BLaER1 treated with 17β-estradiol and CSF1 and Interleukin-3, amounts not matched to agents 10 nM and 100 nM (cell line): ENCODE measurements at regions not wholly inside any gene's neighbourhood (a gene's known extent, or its start where the extent isn't known, plus 50 kb on each side); places are given as distances from the start of the nearest gene placed in this dataset.

Source experiments
- H3K27ac ChIP-seq, 11 experiments: shearing (Covaris generic); formaldehyde crosslinking; 2 replicates each; pipeline ENCODE4 v1.8.1; 2022
- H3K27me3 ChIP-seq, 11 experiments: shearing (Covaris generic); formaldehyde crosslinking; 2 replicates each; pipeline ENCODE4 v1.8.1; 2022
- H3K36me3 ChIP-seq, 11 experiments: shearing (Covaris generic); formaldehyde crosslinking; 2 replicates each; pipeline ENCODE4 v1.8.1; 2022
- H3K4me1 ChIP-seq, 10 experiments: shearing (Covaris generic); formaldehyde crosslinking; 2 replicates each; pipeline ENCODE4 v1.8.1; 2022
- H3K4me2 ChIP-seq, 11 experiments: shearing (Covaris generic); formaldehyde crosslinking; 2 replicates each; pipeline ENCODE4 v1.8.1; 2022
- H3K4me3 ChIP-seq, 10 experiments: shearing (Covaris generic); formaldehyde crosslinking; 2 replicates each; pipeline ENCODE4 v1.8.1; 2022
- H3K9ac ChIP-seq, 11 experiments: shearing (Covaris generic); formaldehyde crosslinking; 2 replicates each; pipeline ENCODE4 v1.8.1; 2022
- H3K9me3 ChIP-seq, 11 experiments: shearing (Covaris generic); formaldehyde crosslinking; replicated peaks in 1 of 11; 2 replicates each; pipeline ENCODE4 v1.8.1; 2022
- H4K20me1 ChIP-seq, 11 experiments: shearing (Covaris generic); formaldehyde crosslinking; 2 replicates each; pipeline ENCODE4 v1.8.1; 2022
- Cebpa-rat ChIP-seq, 11 experiments: shearing (Covaris generic); IDR thresholded peaks; 2 replicates each; pipeline ENCODE4 v1.8.1; 2022

- Histone ChIP-seq H3K36me3 (no peaks in the 10 kb centered on the region), H3K4me1 (peaks cover 0 to 28% (median 5%) of the 10 kb centered on the region in 10 experiments; a peak in 9 of 20 replicates), H3K27me3 (no peaks in the 10 kb centered on the region), H4K20me1 (no peaks in the 10 kb centered on the region), H3K9ac (no peak overlapping the region), H3K9me3 (peaks cover 0 to 10% (median 4%) of the 10 kb centered on the region in 11 experiments; a peak in 4 of 22 replicates), H3K4me2 (peak overlapping the region in 4 of 11 experiments; percentile 4 to 31 (median 20); a peak in 3 of 22 replicates), H3K27ac (no peak overlapping the region), H3K4me3 (no peak overlapping the region)
- no peak for TF ChIP-seq Cebpa-rat (IDR thresholded peaks at IDR 0.05)
Measured at GRCh38 chr10:22766693-22767092, 52.3 kb upstream of the PIP4K2A start.

GRCh38 chr10:22765660-22766547 lies 51.5 kb upstream of the PIP4K2A start:
- Histone ChIP-seq H4K20me1 (no peaks in the 10 kb centered on the region), H3K4me3 (no peak overlapping the region), H3K27me3 (no peaks in the 10 kb centered on the region), H3K9ac (no peak overlapping the region), H3K9me3 (peaks cover 0 to 8% (median 0%) of the 10 kb centered on the region in 11 experiments; a peak in 1 of 22 replicates), H3K27ac (no peak overlapping the region), H3K4me1 (peaks cover 0 to 28% (median 5%) of the 10 kb centered on the region in 10 experiments; a peak in 9 of 20 replicates), H3K4me2 (peak overlapping the region in 5 of 11 experiments; percentile 4 to 31 (median 13); a peak in 6 of 22 replicates), H3K36me3 (no peaks in the 10 kb centered on the region)
- TF ChIP-seq Cebpa-rat (IDR thresholded peaks at IDR 0.05), result no peak

GRCh38 chr10:22764639-22765038 lies 50.3 kb upstream of the PIP4K2A start:
- TF ChIP-seq Cebpa-rat (IDR thresholded peaks at IDR 0.05), result no peak
- 0 out of 22 replicates have a peak, but pooled peaks cover 0 to 8% (median 0%) of the 10 kb centered on the region in 11 experiments for H3K9me3 ChIP-seq
- H3K9ac ChIP-seq, result no peak overlapping the region
- H3K36me3 ChIP-seq, result no peaks in the 10 kb centered on the region
- H3K27me3 ChIP-seq, result no peaks in the 10 kb centered on the region
- no peak overlapping the region for H3K4me3 ChIP-seq
- no peak overlapping the region for H3K27ac ChIP-seq
- no peak overlapping the region for H3K4me2 ChIP-seq
- H4K20me1 ChIP-seq, result no peaks in the 10 kb centered on the region
- peaks cover 0 to 28% (median 5%) of the 10 kb centered on the region in 10 experiments; a peak in 9 of 20 replicates for H3K4me1 ChIP-seq
